ENCODE measurements at regions not wholly inside any gene's neighbourhood (a gene's known extent, or its start where the extent isn't known, plus 50 kb on each side); places are given as distances from the start of the nearest gene placed in this dataset.

- no peak overlapping the region for H3K4me3 ChIP-seq (ENCODE audit: low read depth, low read length)
Measured at GRCh38 chr2:207473931-207474235, 55.9 kb upstream of the CREB1 start.

GRCh38 chr2:207474863-207475485 lies 54.8 kb upstream of the CREB1 start:
- Histone ChIP-seq H3K4me3 (ENCODE audit: low read depth, low read length) (no peak overlapping the region), H3K4ac (ENCODE audit: low read depth, low read length) (no peak overlapping the region), H3K79me1 (ENCODE audit: low read length) (no peaks in the 10 kb centered on the region), H2BK12ac (ENCODE audit: low read length) (no peak overlapping the region), H3K23ac (ENCODE audit: low read length) (no peak overlapping the region), H3K14ac (ENCODE audit: low read length) (no peak overlapping the region), H3K9ac (ENCODE audit: low read length) (no peak overlapping the region), H3K27ac (ENCODE audit: low read depth, low read length) (no peak overlapping the region), H3K9me3 (ENCODE audit: insufficient read depth, low read depth, low read length) (no peaks in the 10 kb centered on the region), H4K12ac (ENCODE audit: low read depth, low read length) (no peak overlapping the region), H3K79me2 (ENCODE audit: control insufficient read depth, insufficient read depth, low read length, poor library complexity) (no peaks in the 10 kb centered on the region), H4K8ac (ENCODE audit: low read depth, low read length) (no peak overlapping the region), H2BK5ac (ENCODE audit: low read depth, low read length, poor library complexity) (no peak overlapping the region), H2AK5ac (ENCODE audit: low read length) (no peak overlapping the region), H3K18ac (ENCODE audit: low read length) (no peak overlapping the region), H3K4me1 (ENCODE audit: control insufficient read depth in 1 of 2, insufficient read depth in 2 of 2, low read length in 2 of 2) (peaks cover 0 to 4% of the 10 kb centered on the region in 2 experiments), H3K36me3 (ENCODE audit: control insufficient read depth in 1 of 2, insufficient read depth in 2 of 2, low read length in 2 of 2) (no peaks in the 10 kb centered on the region), H2AFZ (ENCODE audit: insufficient read depth, low read length, poor library complexity) (no peak overlapping the region), H3K27me3 (ENCODE audit: insufficient read depth, low read length) (no peaks in the 10 kb centered on the region), H4K91ac (ENCODE audit: low read depth, low read length) (no peak overlapping the region), H3K4me2 (ENCODE audit: low read length) (no peak overlapping the region), H2BK120ac (ENCODE audit: insufficient read depth, low read length, poor library complexity) (no peak overlapping the region)
- WGBS (ENCODE audit: extremely low coverage, insufficient coverage, insufficient read length), result no CpG with 5 or more reads among the region's 13 CpGs
- DNase-seq, result peak in 1 of 2 donors; percentile 82

More at GRCh38 chr2:207473931-207474235, 55.9 kb upstream of the CREB1 start:
- Histone ChIP-seq H3K14ac (ENCODE audit: low read length) (no peak overlapping the region), H3K4ac (ENCODE audit: low read depth, low read length) (no peak overlapping the region), H4K12ac (ENCODE audit: low read depth, low read length) (no peak overlapping the region), H3K27ac (ENCODE audit: low read depth, low read length) (no peak overlapping the region), H2BK5ac (ENCODE audit: low read depth, low read length, poor library complexity) (no peak overlapping the region), H2AK5ac (ENCODE audit: low read length) (no peak overlapping the region), H3K79me1 (ENCODE audit: low read length) (no peaks in the 10 kb centered on the region), H3K36me3 (ENCODE audit: control insufficient read depth in 1 of 2, insufficient read depth in 2 of 2, low read length in 2 of 2) (no peaks in the 10 kb centered on the region), H3K4me1 (ENCODE audit: control insufficient read depth in 1 of 2, insufficient read depth in 2 of 2, low read length in 2 of 2) (peaks cover 0 to 1% of the 10 kb centered on the region in 2 experiments), H3K18ac (ENCODE audit: low read length) (no peak overlapping the region), H4K91ac (ENCODE audit: low read depth, low read length) (no peak overlapping the region), H3K9ac (ENCODE audit: low read length) (no peak overlapping the region), H3K4me2 (ENCODE audit: low read length) (no peak overlapping the region), H3K27me3 (ENCODE audit: insufficient read depth, low read length) (no peaks in the 10 kb centered on the region), H4K8ac (ENCODE audit: low read depth, low read length) (no peak overlapping the region), H3K79me2 (ENCODE audit: control insufficient read depth, insufficient read depth, low read length, poor library complexity) (no peaks in the 10 kb centered on the region), H3K9me3 (ENCODE audit: insufficient read depth, low read depth, low read length) (no peaks in the 10 kb centered on the region), H2BK120ac (ENCODE audit: insufficient read depth, low read length, poor library complexity) (no peak overlapping the region), H3K23ac (ENCODE audit: low read length) (no peak overlapping the region), H2AFZ (ENCODE audit: insufficient read depth, low read length, poor library complexity) (no peak overlapping the region), H2BK12ac (ENCODE audit: low read length) (no peak overlapping the region)
- WGBS (ENCODE audit: extremely low coverage, insufficient coverage, insufficient read length), result no CpG with 5 or more reads among the region's 5 CpGs
- DNase-seq, result no peak

GRCh38 chr2:207475546-207475945 lies 54.2 kb upstream of the CREB1 start:
- Histone ChIP-seq H2BK5ac (ENCODE audit: low read depth, low read length, poor library complexity) (no peak overlapping the region), H3K4me3 (ENCODE audit: low read depth, low read length) (no peak overlapping the region), H2BK120ac (ENCODE audit: insufficient read depth, low read length, poor library complexity) (no peak overlapping the region), H2BK12ac (ENCODE audit: low read length) (no peak overlapping the region), H3K27me3 (ENCODE audit: insufficient read depth, low read length) (no peaks in the 10 kb centered on the region), H4K91ac (ENCODE audit: low read depth, low read length) (no peak overlapping the region), H3K4me1 (ENCODE audit: control insufficient read depth in 1 of 2, insufficient read depth in 2 of 2, low read length in 2 of 2) (peaks cover 0 to 4% of the 10 kb centered on the region in 2 experiments), H3K27ac (ENCODE audit: low read depth, low read length) (no peak overlapping the region), H2AK5ac (ENCODE audit: low read length) (no peak overlapping the region), H2AFZ (ENCODE audit: insufficient read depth, low read length, poor library complexity) (no peak overlapping the region), H3K4ac (ENCODE audit: low read depth, low read length) (no peak overlapping the region), H3K4me2 (ENCODE audit: low read length) (no peak overlapping the region), H3K9me3 (ENCODE audit: insufficient read depth, low read depth, low read length) (no peaks in the 10 kb centered on the region), H3K79me2 (ENCODE audit: control insufficient read depth, insufficient read depth, low read length, poor library complexity) (no peaks in the 10 kb centered on the region), H3K36me3 (ENCODE audit: control insufficient read depth in 1 of 2, insufficient read depth in 2 of 2, low read length in 2 of 2) (no peaks in the 10 kb centered on the region), H3K23ac (ENCODE audit: low read length) (no peak overlapping the region), H4K8ac (ENCODE audit: low read depth, low read length) (no peak overlapping the region), H3K14ac (ENCODE audit: low read length) (no peak overlapping the region), H3K18ac (ENCODE audit: low read length) (no peak overlapping the region), H4K12ac (ENCODE audit: low read depth, low read length) (no peak overlapping the region), H3K9ac (ENCODE audit: low read length) (no peak overlapping the region), H3K79me1 (ENCODE audit: low read length) (no peaks in the 10 kb centered on the region)
- no CpG with 5 or more reads among the region's 3 CpGs for WGBS (ENCODE audit: extremely low coverage, insufficient coverage, insufficient read length)
- DNase-seq, result no peak

GRCh38 chr2:207477896-207478295 lies 51.9 kb upstream of the CREB1 start:
- no peak overlapping the region for H3K23ac ChIP-seq (ENCODE audit: low read length)
- H2BK120ac ChIP-seq (ENCODE audit: insufficient read depth, low read length, poor library complexity), result no peak overlapping the region
- H3K4me1 ChIP-seq (ENCODE audit: control insufficient read depth in 1 of 2, insufficient read depth in 2 of 2, low read length in 2 of 2), result peaks cover 0 to 4% of the 10 kb centered on the region in 2 experiments
- no peaks in the 10 kb centered on the region for H3K27me3 ChIP-seq (ENCODE audit: insufficient read depth, low read length)
- no peak overlapping the region for H2AFZ ChIP-seq (ENCODE audit: insufficient read depth, low read length, poor library complexity)
- no peak overlapping the region for H3K14ac ChIP-seq (ENCODE audit: low read length)
- H3K79me1 ChIP-seq (ENCODE audit: low read length), result no peaks in the 10 kb centered on the region
- H3K36me3 ChIP-seq (ENCODE audit: control insufficient read depth in 1 of 2, insufficient read depth in 2 of 2, low read length in 2 of 2), result no peaks in the 10 kb centered on the region
- no peak overlapping the region for H3K4me2 ChIP-seq (ENCODE audit: low read length)
- H3K9ac ChIP-seq (ENCODE audit: low read length), result no peak overlapping the region
- H3K18ac ChIP-seq (ENCODE audit: low read length), result no peak overlapping the region
- no peaks in the 10 kb centered on the region for H3K79me2 ChIP-seq (ENCODE audit: control insufficient read depth, insufficient read depth, low read length, poor library complexity)
- H3K4me3 ChIP-seq (ENCODE audit: low read depth, low read length), result no peak overlapping the region
- no CpG with 5 or more reads among the region's 5 CpGs for WGBS (ENCODE audit: extremely low coverage, insufficient coverage, insufficient read length)
- no peak overlapping the region for H3K27ac ChIP-seq (ENCODE audit: low read depth, low read length)
- no peak overlapping the region for H4K91ac ChIP-seq (ENCODE audit: low read depth, low read length)
- H3K9me3 ChIP-seq (ENCODE audit: insufficient read depth, low read depth, low read length), result no peaks in the 10 kb centered on the region
- H3K4ac ChIP-seq (ENCODE audit: low read depth, low read length), result no peak overlapping the region
- H2AK5ac ChIP-seq (ENCODE audit: low read length), result no peak overlapping the region
- H4K12ac ChIP-seq (ENCODE audit: low read depth, low read length), result no peak overlapping the region
- no peak overlapping the region for H2BK5ac ChIP-seq (ENCODE audit: low read depth, low read length, poor library complexity)
- H4K8ac ChIP-seq (ENCODE audit: low read depth, low read length), result no peak overlapping the region
- no peak overlapping the region for H2BK12ac ChIP-seq (ENCODE audit: low read length)
- DNase-seq, result peak; percentile 59 to 93

Measured in trophoblast cell (in vitro differentiated cells and primary cell).